Aorta (tissue), 5 donors: ENCODE measurements at regions not wholly inside any gene's neighbourhood (a gene's known extent, or its start where the extent isn't known, plus 50 kb on each side); places are given as distances from the start of the nearest gene placed in this dataset.

Experiments
- ATAC-seq: fragments of 200-7000 bp; cut with Tn5 transposase; one replicate; pipeline ENCODE4 v1.9.1; 2022; ENCODE audit warnings: moderate library complexity; ENCODE audit not compliant: low FRiP score
- DNase-seq, 2 donors: peaks; one replicate each; pipeline ENCODE4 v3.0.0-alpha.2; 2020
- H3K27ac ChIP-seq, 2 donors: one replicate each; pipeline ENCODE4 v1.5.1; 2013; ENCODE audit warnings: low read length in 2 of 2, mild to moderate bottlenecking in 2 of 2, moderate library complexity in 2 of 2, control low read depth in 1 of 2, inconsistent platforms in 1 of 2, low read depth in 1 of 2
- H3K27me3 ChIP-seq, 2 donors: one replicate each; pipeline ENCODE4 v1.6.1; 2013; ENCODE audit warnings: control low read depth in 1 of 2, low read length in 1 of 2, mild to moderate bottlenecking in 1 of 2, moderate library complexity in 1 of 2; ENCODE audit not compliant: insufficient read depth in 2 of 2, control insufficient read depth in 1 of 2
- H3K36me3 ChIP-seq, 2 donors: one replicate each; pipeline ENCODE4 v1.6.1; 2013; ENCODE audit warnings: control low read depth in 1 of 2, low read length in 1 of 2, mild to moderate bottlenecking in 1 of 2; ENCODE audit not compliant: insufficient read depth in 2 of 2, control insufficient read depth in 1 of 2
- H3K4me1 ChIP-seq, 2 donors: one replicate each; pipeline ENCODE4 v1.6.1; 2013; ENCODE audit warnings: low read length in 2 of 2, control low read depth in 1 of 2, mild to moderate bottlenecking in 1 of 2, moderate library complexity in 1 of 2; ENCODE audit not compliant: insufficient read depth in 2 of 2, control insufficient read depth in 1 of 2
- H3K4me3 ChIP-seq, 2 donors: one replicate each; pipeline ENCODE4 v1.5.1; 2013; ENCODE audit warnings: low read length in 2 of 2, control low read depth in 1 of 2, mild to moderate bottlenecking in 1 of 2
- H3K9me3 ChIP-seq: one replicate; pipeline ENCODE4 v1.6.1; 2013; ENCODE audit warnings: mild to moderate bottlenecking, low read length; ENCODE audit not compliant: control insufficient read depth
- WGBS, 2 donors: extraction: QIAGEN DNeasy Blood & Tissue Kit; methylation state at CpG; one replicate each; pipeline ENCODE4 v1.1.7; 2013; 5-methylcytosine and 5-hydroxymethylcytosine counted together
- intact Hi-C, 2 donors: fragments of 100-400 bp; cut with DNase I; formaldehyde crosslinking; loops; one replicate each; pipeline versions ENCODE4 v1.14.2 to v1.15.0; 2022
- donor health status: healthy with polysubstance abuse.
- donor health status: Bipolar disorder and iron deficiency.
- donor health status: DM: no; HTN: no; CAD: no.
- donor health status: DM: no; HTN: no; CAD: no.
- donor health status: DM: yes; HTN: yes; CAD: no.

GRCh38 chr7:138169441-138169851 is 93.2 kb downstream of the AKR1D1 start:
- H3K36me3 ChIP-seq, result no peaks in the 10 kb centered on the region
- H3K9me3 ChIP-seq, result peaks cover 4% of the 10 kb centered on the region
- DNase-seq (no peak), ATAC-seq (no peak)
- no peak overlapping the region for H3K4me3 ChIP-seq
- H3K27ac ChIP-seq, result no peak overlapping the region
- intact Hi-C loops, result no loop called here
- no peaks in the 10 kb centered on the region for H3K4me1 ChIP-seq
- 32 to 46% methylated on average over 3 of the region's 3 CpGs for WGBS, 2 donors
- no peaks in the 10 kb centered on the region for H3K27me3 ChIP-seq

- WGBS, 2 donors, result 20 to 21% methylated on average over 2 of the region's 2 CpGs
- H3K4me1 ChIP-seq, result no peaks in the 10 kb centered on the region
- H3K4me3 ChIP-seq, result no peak overlapping the region
- no peaks in the 10 kb centered on the region for H3K36me3 ChIP-seq
- intact Hi-C loops, result no loop called here
- peaks cover 2% of the 10 kb centered on the region for H3K9me3 ChIP-seq
- no peaks in the 10 kb centered on the region for H3K27me3 ChIP-seq
- H3K27ac ChIP-seq, result no peak overlapping the region
- no peak for DNase-seq
- ATAC-seq, result no peak
Observed at GRCh38 chr7:138170298-138170697, 94.0 kb downstream of the AKR1D1 start.

- WGBS, 2 donors, result 68 to 70% methylated on average over 7 of the region's 7 CpGs
- no peak overlapping the region for H3K27ac ChIP-seq
- ATAC-seq, result no peak
Observed at GRCh38 chr7:138170959-138171703, 94.9 kb downstream of the AKR1D1 start.

GRCh38 chr7:138173548-138173947 is 97.3 kb downstream of the AKR1D1 start:
- intact Hi-C loops, result no loop called here
- Histone ChIP-seq H3K4me3 (no peak overlapping the region), H3K27me3 (no peaks in the 10 kb centered on the region), H3K27ac (no peak overlapping the region), H3K4me1 (no peaks in the 10 kb centered on the region), H3K36me3 (no peaks in the 10 kb centered on the region), H3K9me3 (no peaks in the 10 kb centered on the region)
- ATAC-seq (no peak), DNase-seq (no peak)
- WGBS, 2 donors, result 84 to 89% methylated on average over 3 of the region's 3 CpGs

More at GRCh38 chr7:138170959-138171703, 94.9 kb downstream of the AKR1D1 start:
- DNase-seq, result no peak
- H3K4me3 ChIP-seq, result no peak overlapping the region
- intact Hi-C loops, result no loop called here
- H3K9me3 ChIP-seq, result peaks cover 2% of the 10 kb centered on the region
- H3K36me3 ChIP-seq, result no peaks in the 10 kb centered on the region
- H3K27me3 ChIP-seq, result no peaks in the 10 kb centered on the region
- H3K4me1 ChIP-seq, result no peaks in the 10 kb centered on the region

- no peaks in the 10 kb centered on the region for H3K4me1 ChIP-seq
- no peak for DNase-seq
- WGBS, 2 donors, result 88 to 90% methylated on average over 5 of the region's 5 CpGs
Observed at GRCh38 chr7:138176060-138176459, 99.8 kb downstream of the AKR1D1 start.

GRCh38 chr7:138184191-138184590 is 107.9 kb downstream of the AKR1D1 start:
- Histone ChIP-seq H3K27me3 (no peaks in the 10 kb centered on the region), H3K4me1 (no peaks in the 10 kb centered on the region), H3K9me3 (peaks cover 2% of the 10 kb centered on the region), H3K27ac (no peak overlapping the region), H3K36me3 (no peaks in the 10 kb centered on the region), H3K4me3 (no peak overlapping the region)
- WGBS, 2 donors, result 86 to 88% methylated on average over 4 of the region's 4 CpGs
- DNase-seq (no peak), ATAC-seq (no peak)
- intact Hi-C loops, result no loop called here

More at GRCh38 chr7:138176060-138176459, 99.8 kb downstream of the AKR1D1 start:
- intact Hi-C loops, result no loop called here
- H3K27me3 ChIP-seq, result no peaks in the 10 kb centered on the region
- H3K36me3 ChIP-seq, result no peaks in the 10 kb centered on the region
- H3K9me3 ChIP-seq, result no peaks in the 10 kb centered on the region
- no peak for ATAC-seq
- no peak overlapping the region for H3K4me3 ChIP-seq
- no peak overlapping the region for H3K27ac ChIP-seq

- ATAC-seq (no peak), DNase-seq (no peak)
- Histone ChIP-seq H3K27ac (no peak overlapping the region), H3K36me3 (no peaks in the 10 kb centered on the region), H3K4me1 (no peaks in the 10 kb centered on the region), H3K4me3 (no peak overlapping the region), H3K9me3 (peaks cover 2% of the 10 kb centered on the region), H3K27me3 (no peaks in the 10 kb centered on the region)
- 86 to 91% methylated on average over 12 of the region's 12 CpGs for WGBS, 2 donors
- intact Hi-C loops, result no loop called here
Observed at GRCh38 chr7:138185132-138185908, 109.1 kb downstream of the AKR1D1 start.

GRCh38 chr7:138186951-138187351 is 110.7 kb downstream of the AKR1D1 start:
- H3K9me3 ChIP-seq, result peaks cover 2% of the 10 kb centered on the region
- no peak overlapping the region for H3K4me3 ChIP-seq
- H3K27ac ChIP-seq, result no peak overlapping the region
- intact Hi-C loops, result no loop called here
- WGBS, 2 donors, result 34 to 36% methylated on average over 6 of the region's 6 CpGs
- no peaks in the 10 kb centered on the region for H3K4me1 ChIP-seq
- H3K27me3 ChIP-seq, result no peaks in the 10 kb centered on the region
- no peak for DNase-seq
- no peak for ATAC-seq
- no peaks in the 10 kb centered on the region for H3K36me3 ChIP-seq
